ENCODE measurements at regions not wholly inside any gene's neighbourhood (a gene's known extent, or its start where the extent isn't known, plus 50 kb on each side); places are given as distances from the start of the nearest gene placed in this dataset.

GRCh38 chr3:40705663-40706062, 180.9 kb downstream of the ZNF621 start:
- no peak for TF ChIP-seq CTCF (IDR thresholded peaks at IDR 0.05)
- no peak for TF ChIP-seq EP300 (IDR thresholded peaks at IDR 0.05)
- no peak for TF ChIP-seq POLR2A (IDR thresholded peaks at IDR 0.05; ENCODE audit: low read depth)
- no peak for TF ChIP-seq POLR2AphosphoS5 (IDR thresholded peaks at IDR 0.05)
